Stimulated activated CD4-positive, alpha-beta T cell treated with anti-CD3 and anti-CD28 coated beads, Interleukin-1b, Interleukin-23, amount 100 ng/mL, for 24 hours (primary cell): ENCODE measurements at regions not wholly inside any gene's neighbourhood (a gene's known extent, or its start where the extent isn't known, plus 50 kb on each side); places are given as distances from the start of the nearest gene placed in this dataset.

Experiments
- DNase-seq, 4 experiments: peaks; one replicate each; pipeline ENCODE4 v3.0.0-alpha.2; 2020; ENCODE audit warnings: low read depth in 4 of 4, low spot score in 1 of 4

DNA sequence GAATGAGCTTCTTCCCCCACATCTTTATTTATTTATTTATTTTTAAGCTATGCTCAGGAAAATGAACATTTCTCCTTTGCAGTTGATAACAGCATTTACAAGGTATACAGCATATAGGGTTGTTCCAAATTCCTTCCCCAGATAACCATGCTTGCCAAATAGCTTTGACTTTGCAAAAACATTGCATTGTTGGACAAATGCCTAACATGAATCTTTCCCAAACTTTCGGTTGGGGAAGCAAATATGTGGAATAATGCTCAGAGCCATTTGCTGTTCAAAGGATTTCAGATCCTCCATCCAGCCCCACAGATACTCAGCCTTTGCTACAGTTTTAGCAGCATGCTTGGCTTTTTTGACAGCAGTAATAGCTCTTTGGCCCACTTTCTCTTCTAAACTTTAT, 127.2 kb upstream of the AGA start:
- no peak for DNase-seq

DNA sequence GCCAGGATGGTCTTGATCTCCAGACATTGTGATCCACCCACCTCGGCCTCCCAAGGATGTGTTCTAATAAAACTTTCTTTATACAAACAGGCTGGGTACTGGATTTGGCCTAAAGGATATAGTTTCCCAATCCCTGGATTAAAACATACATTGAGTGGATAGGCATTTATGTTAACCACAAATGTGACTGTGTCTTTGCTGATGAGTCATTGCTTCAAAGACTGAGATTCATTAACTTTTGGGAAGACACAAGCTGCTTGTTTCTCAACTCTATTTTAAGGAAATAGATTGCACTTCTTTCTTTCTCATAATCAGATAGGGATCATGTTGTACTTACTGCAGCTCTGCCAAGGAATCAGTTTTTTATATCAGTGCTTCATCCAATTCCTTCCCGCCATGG, 131.3 kb upstream of the AGA start:
- DNase-seq: no peak

DNA sequence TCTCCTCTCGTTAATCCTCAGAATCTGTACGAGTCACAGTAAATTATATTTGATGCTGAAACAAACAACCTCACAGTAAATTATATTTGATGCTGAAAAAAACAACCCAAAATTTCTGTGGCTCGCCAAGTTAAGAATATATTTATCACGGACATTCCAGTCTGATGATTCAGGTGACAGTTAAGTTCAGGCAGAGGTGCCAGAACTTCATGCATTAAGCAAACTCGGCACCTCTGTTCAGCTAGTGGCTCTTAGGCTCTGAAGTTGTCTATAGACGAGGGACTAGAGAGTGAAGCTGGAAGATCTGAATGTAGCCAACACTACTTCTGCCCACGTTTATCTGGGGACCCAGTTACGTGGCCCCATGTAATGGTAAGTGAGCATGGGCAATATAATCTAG, 132.2 kb upstream of the AGA start:
- no peak for DNase-seq

DNA sequence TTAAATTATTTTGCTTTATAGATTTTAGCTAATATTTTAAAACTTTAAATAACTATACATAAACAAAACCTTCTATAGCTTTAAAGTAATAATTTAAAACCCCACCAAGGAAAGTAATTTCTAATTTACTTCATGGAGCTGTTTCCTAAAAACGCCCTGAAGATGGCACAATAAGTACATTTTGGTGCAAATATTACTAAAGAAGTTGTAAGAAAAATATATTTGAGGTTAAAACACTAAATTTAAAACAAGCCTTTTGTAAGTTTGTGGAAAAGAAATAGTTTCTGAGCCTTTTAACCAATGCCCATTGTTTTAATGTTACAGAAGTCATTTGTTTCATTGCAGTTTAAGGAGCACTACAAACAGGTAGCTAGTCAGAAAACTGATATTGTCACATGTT, 137.4 kb upstream of the AGA start:
- DNase-seq: no peak

DNA sequence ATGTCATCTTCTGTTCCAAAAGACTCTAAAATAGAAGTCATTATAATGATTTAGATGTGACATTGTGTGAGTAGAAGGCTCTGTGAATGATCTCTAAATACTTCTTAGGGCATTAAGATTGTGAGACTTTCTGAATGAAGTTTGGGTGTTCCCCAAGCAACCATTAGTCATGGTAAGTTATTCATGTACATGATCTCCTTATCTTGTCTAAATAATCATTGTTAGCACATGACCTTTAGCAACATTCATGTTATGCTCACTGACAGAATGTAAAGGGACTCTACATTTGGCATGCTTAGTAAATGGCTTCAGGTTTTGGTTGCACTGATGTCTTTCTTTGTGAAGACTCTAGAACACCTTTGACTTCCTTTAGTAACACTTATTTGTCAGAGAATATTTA, 140.8 kb upstream of the AGA start:
- DNase-seq: no peak

DNA sequence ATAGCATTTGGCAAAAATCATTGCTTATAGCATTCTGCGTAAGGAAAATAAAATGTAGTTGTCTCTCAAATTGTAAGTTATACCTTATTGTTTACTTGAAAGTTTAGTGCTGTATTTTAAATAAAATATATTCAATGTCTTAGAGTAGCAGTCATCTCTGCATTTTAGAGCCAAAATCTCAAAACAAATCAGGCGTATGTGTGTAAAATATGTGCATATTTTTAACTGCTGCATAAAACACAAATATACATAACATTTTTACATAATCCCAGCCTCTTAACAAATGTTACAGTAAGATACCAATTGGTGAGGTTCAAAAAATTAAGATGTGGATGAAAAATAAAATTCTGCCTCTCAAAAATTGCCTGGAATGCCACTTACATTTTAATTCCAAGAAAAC, 145.8 kb upstream of the AGA start:
- DNase-seq: no peak

DNA sequence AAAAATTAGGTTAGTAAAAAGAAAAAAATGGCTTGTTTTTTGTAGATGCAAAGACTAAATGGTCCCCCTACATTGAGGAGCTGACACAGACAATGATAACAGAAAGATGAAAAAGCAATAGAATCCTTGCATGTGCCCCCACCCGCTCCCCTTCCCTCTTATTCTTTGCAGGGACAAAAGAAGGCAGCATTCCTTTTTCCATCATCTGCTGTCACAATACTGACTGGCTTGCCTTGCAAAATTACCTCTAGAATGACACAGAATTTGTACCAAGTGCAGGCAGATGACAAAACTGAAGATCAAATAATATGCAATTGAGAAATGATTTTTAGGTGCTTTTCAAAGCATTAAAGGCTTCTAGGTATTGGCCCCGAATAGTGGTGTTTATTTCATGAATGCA, 153.1 kb upstream of the AGA start:
- no peak for DNase-seq

DNA sequence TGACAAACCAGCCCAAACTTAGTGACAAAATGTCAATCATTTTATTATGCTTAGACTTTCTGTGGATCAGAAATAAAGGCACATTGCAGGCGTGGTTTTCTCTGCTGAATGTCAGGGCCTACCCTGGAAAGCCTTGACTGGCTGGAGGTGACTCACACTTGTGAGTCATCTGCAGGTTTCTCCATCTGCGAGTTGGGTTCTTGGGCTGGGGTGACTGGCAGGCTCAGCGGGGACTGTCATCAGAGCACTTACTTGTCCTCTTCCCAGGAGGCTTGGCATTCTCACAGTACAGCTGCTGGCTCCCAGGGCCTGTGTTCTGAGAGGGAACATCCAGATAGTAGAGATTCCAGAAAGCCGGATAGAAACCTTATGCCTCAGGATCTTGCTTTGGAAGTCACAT, 153.8 kb upstream of the AGA start:
- peak in 3 of 4 experiments; percentile 3 to 30 (median 6) for DNase-seq

DNA sequence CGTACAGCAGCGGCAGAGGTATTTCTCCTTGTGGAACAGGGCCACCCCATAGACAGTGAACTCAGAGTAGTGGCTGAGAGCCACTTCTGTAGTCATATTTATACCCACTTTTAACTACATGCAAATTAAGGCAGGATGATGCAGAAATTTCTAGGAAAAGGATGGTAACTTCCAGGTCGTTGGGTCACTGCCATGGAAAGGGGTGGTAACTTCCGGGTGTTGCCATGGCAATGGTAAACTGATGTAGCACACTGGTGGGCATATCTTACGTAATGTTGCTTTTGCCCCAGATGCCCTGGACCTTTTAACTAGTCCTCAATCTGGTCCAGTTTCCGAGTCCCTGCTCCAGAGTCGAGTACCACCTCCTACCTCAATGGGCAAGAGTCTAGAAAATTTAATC, 154.8 kb upstream of the AGA start:
- DNase-seq: no peak

DNA sequence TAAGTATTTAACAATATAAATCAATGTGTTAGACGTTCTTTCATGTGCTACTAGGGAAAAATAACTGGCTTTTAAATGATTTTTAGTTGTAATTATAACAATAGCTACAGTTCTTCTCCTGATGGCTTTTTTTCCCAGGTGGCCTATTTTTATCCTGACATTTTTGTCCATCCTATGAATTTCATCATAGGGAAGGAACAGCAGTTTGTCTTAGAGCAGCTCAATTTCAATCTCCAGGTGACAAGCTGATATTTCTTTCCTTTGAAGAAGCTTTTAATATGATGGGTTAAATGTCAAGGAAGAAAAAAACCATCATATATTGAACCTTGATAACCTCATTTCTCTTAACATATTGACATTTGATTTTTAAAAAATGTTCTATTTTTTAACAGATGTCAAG, 163.0 kb upstream of the AGA start:
- DNase-seq: no peak

DNA sequence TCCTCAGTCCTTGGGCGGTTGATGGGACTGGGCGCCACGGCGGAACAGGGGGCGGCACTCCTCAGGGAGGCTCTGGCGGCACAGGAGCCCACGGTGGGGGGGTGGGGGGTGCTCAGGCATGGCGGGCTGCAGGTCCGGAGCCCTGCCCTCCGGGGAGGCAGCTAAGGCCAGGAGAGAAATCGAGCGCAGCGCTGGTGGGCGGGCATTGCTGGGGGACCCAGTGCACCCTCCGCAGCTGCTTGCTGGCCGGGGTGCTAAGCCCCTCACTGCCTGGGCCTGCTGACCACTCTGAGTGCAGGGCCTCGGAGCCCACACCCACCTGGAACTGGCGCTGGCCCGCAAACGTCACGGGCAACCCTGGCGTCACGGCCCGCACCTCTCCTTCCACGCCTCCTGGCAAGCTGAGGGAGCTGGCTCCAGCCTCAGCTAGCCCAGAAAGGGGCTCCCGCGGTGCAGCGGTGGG, 164.9 kb upstream of the AGA start:
- DNase-seq: no peak

DNA sequence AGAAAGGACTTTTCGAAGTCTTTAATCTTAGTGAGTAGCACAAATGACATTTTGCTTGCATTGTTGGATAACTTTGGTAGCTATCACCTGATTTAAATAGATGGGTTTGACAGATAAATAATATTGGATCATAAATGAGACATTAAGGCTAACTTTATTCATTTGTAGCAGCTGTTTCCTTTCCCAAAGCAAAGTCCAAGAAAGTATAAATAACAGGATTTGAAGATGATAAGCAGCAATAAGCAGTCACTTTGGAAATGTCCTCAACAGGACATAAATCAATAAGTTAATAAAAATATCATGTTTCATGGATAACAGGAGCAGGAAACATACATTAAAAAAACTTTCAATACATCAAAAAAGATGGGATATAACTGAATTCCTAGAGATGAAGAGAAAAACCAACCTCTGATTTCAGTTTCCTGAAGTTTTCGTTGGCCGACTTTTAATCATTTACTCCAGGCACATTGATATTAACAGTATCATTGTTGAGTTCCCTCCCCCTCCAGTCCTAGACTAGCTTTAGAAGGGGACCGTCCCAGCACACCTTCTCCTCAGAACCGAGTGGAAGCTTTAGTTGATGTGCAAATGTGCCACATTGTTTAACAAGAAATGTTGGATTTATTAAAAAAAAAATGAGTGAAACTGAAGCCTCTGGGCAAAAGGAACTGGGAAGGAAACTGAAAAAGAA, 169.9 kb upstream of the AGA start:
- no peak for DNase-seq

DNA sequence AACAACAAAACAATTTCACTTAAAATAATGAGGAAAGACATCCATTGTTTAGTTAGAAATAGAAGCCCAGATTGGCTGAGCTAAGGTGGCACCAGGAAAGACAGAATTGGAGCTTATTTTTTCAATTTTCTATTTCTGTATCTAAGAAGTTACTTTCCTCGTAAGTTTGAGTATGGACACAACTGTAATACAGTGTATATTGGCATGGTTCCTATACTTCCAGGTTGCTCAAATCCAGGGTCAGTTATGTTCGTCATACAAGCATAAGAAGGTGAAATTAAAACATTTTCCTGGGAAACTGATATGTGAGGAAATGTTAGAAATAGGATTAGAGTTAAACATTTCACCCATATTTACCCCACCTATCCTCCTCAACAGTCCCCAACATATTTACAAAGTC, 170.4 kb upstream of the AGA start:
- no peak for DNase-seq

DNA sequence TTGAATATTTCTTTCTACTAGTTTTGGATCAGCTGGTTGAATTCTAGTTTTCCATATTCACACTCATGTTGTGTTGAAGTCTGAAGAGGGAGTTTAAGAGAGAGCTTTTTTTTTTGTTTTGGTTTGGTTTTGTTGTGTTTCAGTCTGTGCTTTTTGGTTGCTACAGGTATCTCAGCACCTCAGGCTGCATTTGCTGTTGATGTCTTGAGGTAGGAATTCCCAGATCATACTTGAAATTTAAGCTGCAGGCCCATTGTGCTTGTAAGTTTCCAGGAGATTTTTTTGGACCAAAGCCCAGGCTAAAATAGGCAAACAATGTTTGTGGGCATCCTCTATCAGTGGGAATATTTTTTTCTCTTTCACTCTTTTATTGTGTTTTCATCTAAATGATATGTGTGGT, 190.2 kb upstream of the AGA start:
- DNase-seq: no peak

DNA sequence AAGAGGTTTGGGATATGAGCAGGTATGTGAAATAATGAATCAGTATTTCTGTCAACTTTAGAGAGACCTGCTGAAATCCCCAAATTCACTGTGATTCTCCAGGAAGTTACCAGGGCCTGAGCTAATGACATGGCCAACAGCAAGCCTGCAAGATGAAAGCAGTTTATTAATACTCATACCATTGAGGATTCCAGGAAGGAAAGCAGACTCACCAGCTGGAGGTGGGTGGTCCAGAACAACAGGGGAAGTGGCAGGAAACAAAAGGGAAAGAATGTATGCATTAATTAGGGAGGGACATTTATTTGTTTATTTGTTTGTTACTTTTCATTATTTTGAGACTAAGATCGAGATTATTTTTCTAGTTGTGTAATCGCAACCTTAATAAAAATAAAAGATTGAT, 196.6 kb upstream of the AGA start:
- DNase-seq: no peak

DNA sequence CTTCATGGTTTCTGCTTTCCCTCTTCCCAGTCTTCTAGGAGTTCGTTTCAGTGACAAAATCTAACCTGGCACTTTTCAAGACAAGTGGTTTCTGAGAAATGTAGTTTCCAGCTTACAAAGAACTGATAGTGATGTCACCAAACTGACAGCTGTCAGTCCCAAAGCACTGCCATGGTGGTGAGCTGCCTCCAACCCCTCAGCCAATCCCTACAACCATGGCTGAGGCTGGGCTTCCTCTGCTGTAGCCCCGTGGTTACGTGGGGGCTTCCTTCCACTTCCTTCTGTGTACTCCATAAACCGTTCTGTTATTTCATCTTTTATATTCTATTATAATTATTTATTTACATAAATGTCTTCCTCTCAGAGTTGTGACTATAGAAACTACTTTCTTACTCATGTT, 198.6 kb upstream of the AGA start:
- DNase-seq: no peak

DNA sequence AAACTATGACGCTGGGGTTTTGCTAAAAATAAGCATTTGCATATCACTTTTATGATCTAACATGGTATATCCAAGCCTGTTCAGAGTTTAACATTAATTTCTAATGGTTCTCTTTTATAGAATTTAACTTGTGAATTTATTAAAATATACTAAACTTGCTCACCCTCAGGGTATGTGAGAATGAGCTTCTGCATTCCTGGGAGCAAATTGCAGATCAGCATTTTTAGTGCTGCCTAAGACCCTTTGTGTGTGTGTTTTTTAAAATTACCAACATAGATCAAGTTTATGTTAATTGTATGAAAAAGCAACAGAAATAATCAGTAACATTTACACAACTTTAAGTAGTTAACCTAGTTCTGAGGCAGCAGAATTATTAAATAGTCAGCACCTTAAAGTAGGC, 218.0 kb upstream of the AGA start:
- DNase-seq: no peak

DNA sequence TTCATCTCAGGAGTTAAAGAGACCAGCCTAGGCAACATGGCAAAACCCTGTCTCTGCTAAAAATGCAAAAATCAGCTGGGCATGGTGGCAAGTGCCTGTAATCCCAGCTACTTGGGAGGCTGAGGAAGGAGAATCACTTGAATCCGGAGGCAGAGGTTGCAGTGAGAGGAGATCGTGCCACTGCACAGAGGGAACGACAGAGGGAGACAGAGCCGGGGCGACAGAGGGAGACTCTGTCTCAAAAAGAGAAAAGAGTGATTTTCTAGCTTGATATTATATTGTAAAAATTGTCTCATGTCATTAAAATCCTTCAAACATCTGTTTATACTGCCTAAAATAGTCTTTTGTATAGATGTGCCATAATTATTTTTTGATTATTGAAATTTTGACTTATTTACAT, 225.4 kb upstream of the AGA start:
- DNase-seq: no peak

DNA sequence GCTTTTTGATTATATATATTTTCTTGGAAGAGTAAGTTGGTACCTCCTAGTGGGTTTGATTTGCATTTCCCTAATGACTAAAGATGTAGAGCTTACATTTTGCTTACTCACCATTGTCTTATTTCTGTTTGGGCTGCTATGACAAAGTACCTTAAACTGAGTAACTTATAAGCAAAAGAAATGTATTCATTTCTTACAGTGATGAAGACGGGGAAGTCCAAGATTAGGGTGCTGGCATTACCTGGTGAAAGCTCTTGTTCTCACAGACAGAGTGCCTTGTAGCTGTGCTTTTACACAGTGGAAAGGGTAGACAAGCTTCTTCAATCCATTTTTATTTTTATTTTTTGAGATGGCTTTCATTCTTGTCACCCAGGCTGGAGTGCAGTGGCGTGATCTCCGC, 229.2 kb upstream of the AGA start:
- no peak for DNase-seq

DNA sequence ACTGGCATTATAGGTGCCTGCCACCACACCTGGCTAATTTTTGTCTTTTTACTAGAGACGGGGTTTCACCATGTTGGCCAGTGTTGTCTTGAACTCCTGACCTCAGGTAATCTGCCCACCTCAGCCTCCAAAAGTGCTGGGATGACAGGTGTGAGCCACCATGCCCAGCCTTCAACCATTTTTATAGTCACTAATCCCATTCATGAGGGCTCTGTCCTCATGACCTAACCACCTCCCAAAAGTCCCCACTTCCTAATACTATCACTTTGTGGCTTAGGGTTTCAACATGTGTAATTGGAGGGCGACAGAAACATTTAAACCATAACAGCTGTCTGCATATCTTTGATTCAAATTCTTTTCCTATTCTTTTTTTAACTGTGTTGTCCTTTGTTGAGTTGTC, 229.6 kb upstream of the AGA start:
- DNase-seq: no peak

DNA sequence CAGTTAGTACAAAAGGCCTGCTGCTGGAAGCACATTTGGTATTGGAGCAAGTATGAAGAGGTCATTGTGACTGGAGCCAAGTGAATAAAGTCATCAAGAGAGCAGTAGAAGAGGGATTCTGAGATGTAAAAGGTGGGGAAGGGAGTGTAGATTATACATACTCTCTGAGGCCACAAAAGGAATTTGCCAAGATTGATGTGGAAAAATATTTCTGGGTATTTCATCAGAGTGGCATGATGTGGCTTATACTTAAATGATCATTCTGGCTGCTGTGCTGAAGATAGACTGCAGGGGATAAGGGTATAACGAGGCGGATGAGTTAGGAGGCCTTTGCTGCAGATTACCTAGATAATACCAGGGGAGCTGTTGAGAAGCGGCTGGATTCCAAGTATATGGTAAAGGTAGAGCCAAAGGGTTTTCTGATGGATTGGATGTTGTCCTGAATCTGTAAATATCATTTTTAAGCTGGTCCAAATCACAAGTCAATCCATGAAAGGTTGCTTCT, 231.8 kb upstream of the AGA start:
- DNase-seq: no peak

DNA sequence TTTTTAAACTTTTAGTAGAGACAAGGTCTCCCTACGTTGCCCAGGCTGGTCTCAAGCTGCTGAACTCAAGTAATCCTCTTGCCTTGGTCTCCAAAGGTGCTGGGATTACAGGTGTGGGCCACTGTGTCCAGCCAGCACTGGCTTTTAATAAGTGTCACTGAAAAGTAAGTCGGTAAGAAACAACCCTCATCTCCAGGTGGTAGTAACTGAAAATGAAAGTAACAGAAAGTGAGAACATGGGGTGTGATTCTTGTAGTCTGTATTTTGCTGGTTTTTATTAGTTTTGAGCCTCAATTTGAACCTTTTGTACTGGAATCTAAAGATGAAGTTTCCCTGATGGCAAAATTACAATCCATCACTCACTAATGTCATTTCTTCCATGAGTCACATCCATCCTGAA, 238.1 kb upstream of the AGA start:
- DNase-seq: no peak

DNA sequence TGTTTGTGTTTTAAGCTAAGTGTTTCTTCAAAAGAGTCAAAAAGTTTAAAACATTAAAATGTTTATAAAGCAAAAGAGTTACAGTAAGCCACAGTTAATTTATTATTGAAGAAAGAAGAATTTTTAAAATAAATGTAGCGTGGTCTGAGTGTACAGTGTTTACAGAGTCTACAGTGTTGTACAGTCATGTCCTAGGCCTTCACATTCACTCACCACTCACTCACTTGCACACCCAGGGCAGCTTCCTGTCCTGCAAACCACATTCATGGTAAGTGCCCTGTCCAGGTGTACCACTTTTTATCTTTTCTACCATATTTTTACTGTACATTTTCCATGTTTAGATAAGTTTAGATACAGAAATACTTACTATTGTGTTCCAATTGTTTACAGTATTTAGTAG, 239.7 kb upstream of the AGA start:
- no peak for DNase-seq

DNA sequence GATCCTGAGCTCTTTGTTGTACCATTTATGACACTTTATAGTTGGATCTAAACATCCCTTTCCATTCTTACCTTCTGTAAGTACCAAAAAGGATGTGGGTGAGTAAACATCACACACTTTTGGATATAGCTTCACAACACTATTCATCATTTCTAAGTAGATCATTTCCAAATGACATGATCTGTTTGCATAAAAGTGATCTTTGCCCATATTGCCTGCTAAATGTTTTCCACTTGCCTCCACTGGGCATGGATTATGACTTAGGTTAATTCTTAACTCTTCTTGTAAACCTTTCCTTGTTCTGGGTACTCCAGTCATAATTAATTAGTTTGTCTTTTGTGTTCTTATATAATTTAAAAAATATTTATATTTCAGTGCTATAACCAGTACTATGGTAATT, 244.9 kb upstream of the AGA start:
- DNase-seq: no peak
